Caco-2 (cell line): ENCODE measurements at regions not wholly inside any gene's neighbourhood (a gene's known extent, or its start where the extent isn't known, plus 50 kb on each side); places are given as distances from the start of the nearest gene placed in this dataset.
A peak's percentile ranks its signal among the peaks of the same experiment; 100 is the strongest.

Experiments
- BruUV-seq: library from RNA; stranded (reverse); fragments of 400-500 nt; replicated peaks from 2 replicates; lab custom pipeline; 2021; lab: Mats Ljungman, UMichigan
- CTCF ChIA-PET: fragments of 300-600 bp; sonication (Branson Sonifier 250); formaldehyde crosslinking; loops from one replicate; lab custom pipeline; 2022; ENCODE audit warnings: antibody characterized with exemption; lab: Charles Lee
- POLR2A ChIA-PET: fragments of 300-600 bp; sonication (Branson Sonifier 250); formaldehyde crosslinking; loops from one replicate; lab custom pipeline; 2022; ENCODE audit warnings: antibody characterized with exemption; lab: Charles Lee
- DNase-seq, 2 experiments: peaks; one replicate each; pipeline versions ENCODE4 v3.0.0 to v3.0.0-alpha.2; 2020 to 2022
- H3K27me3 ChIP-seq: replicated peaks from 2 replicates; pipeline ENCODE4 v1.6.0; 2011; ENCODE audit warnings: low read length; ENCODE audit not compliant: control insufficient read depth, insufficient read depth
- H3K36me3 ChIP-seq: 2 replicates; pipeline ENCODE4 v1.5.1; 2011; ENCODE audit warnings: low read length; ENCODE audit not compliant: control insufficient read depth, insufficient read depth
- H3K4me1 ChIP-seq: fragments of 250-450 bp; sonication (Bioruptor Pico); 2 replicates; pipeline ENCODE4 v1.5.1; 2020; ENCODE audit warnings: mild to moderate bottlenecking
- H3K4me3 ChIP-seq: 2 replicates; pipeline ENCODE4 v1.5.1; 2011; ENCODE audit warnings: low read depth, mild to moderate bottlenecking, control low read depth, low read length
- H3K9me3 ChIP-seq: fragments of 250-450 bp; sonication (Bioruptor Pico); 2 replicates; pipeline ENCODE4 v1.5.1; 2020; ENCODE audit warnings: mild to moderate bottlenecking, moderate library complexity
- H3K27ac Mint-ChIP-seq: one replicate; pipeline ENCODE4 v1.8.0; 2022; ENCODE audit warnings: mixed read lengths; ENCODE audit not compliant: unreplicated experiment
- H3K27me3 Mint-ChIP-seq: one replicate; pipeline ENCODE4 v1.8.0; 2022; ENCODE audit warnings: mixed read lengths; ENCODE audit not compliant: insufficient read depth, unreplicated experiment
- H3K36me3 Mint-ChIP-seq: one replicate; pipeline ENCODE4 v1.8.0; 2022; ENCODE audit warnings: mild to moderate bottlenecking, mixed read lengths; ENCODE audit not compliant: insufficient read depth, unreplicated experiment
- H3K4me1 Mint-ChIP-seq: one replicate; pipeline ENCODE4 v1.8.0; 2022; ENCODE audit warnings: low read depth, mixed read lengths; ENCODE audit not compliant: unreplicated experiment
- H3K4me3 Mint-ChIP-seq: one replicate; pipeline ENCODE4 v1.8.0; 2022; ENCODE audit warnings: mild to moderate bottlenecking, moderate library complexity, mixed read lengths; ENCODE audit not compliant: unreplicated experiment
- H3K9me3 Mint-ChIP-seq: one replicate; pipeline ENCODE4 v1.8.0; 2022; ENCODE audit warnings: mixed read lengths; ENCODE audit not compliant: unreplicated experiment
- CTCF ChIP-seq, 2 experiments: fragments of 200-600 bp in 1 of 2; IDR thresholded peaks; 1 replicate in 1 of 2; 2 replicates in 1 of 2; pipeline versions ENCODE4 v1.5.1 to v1.8.0; 2011 to 2022; ENCODE audit warnings: antibody characterized with exemption in 1 of 2, control low read depth in 1 of 2, inconsistent platforms in 1 of 2, low read depth in 1 of 2, low read length in 1 of 2, mild to moderate bottlenecking in 1 of 2, moderate library complexity in 1 of 2; ENCODE audit not compliant: insufficient read depth in 1 of 2, severe bottlenecking in 1 of 2, unreplicated experiment in 1 of 2
- intact Hi-C: fragments of 100-400 bp; cut with micrococcal nuclease; formaldehyde crosslinking; loops from one replicate; pipeline ENCODE4 v1.10.0; 2022; ENCODE audit not compliant: unreplicated experiment

GRCh38 chr18:43570593-43570992 lies 293.3 kb upstream of the SYT4 start:
- CTCF ChIA-PET: interaction anchor here (0.7 to 1.0 kb wide), 2 partner anchors 17 to 1976 kb away, joined by 3 to 5 read pairs; no protein-coding TSS in a partner anchor

GRCh38 chr18:43571078-43571689 lies 293.9 kb upstream of the SYT4 start:
- intact Hi-C loops: loop anchor here (1.0 kb wide), 2 partner anchors 16 to 25 kb away; no protein-coding TSS in a partner anchor
- BruUV-seq: no TSS peak

More at GRCh38 chr18:43570593-43570992, 293.3 kb upstream of the SYT4 start:
- no TSS peak for BruUV-seq
- no peak overlapping the region for H3K4me3 Mint-ChIP-seq
- intact Hi-C loops: no loop called here
- H3K27me3 ChIP-seq: no peaks in the 10 kb centered on the region
- no peak for DNase-seq
- no peak overlapping the region for H3K27ac Mint-ChIP-seq
- no peaks in the 10 kb centered on the region for H3K27me3 Mint-ChIP-seq
- POLR2A ChIA-PET: no interaction called here
- no peaks in the 10 kb centered on the region for H3K9me3 Mint-ChIP-seq
- no peaks in the 10 kb centered on the region for H3K36me3 ChIP-seq
- H3K4me3 ChIP-seq: no peak overlapping the region
- H3K9me3 ChIP-seq: no peaks in the 10 kb centered on the region
- TF ChIP-seq CTCF (IDR thresholded peaks at IDR 0.05; ENCODE audit: insufficient read depth in 1 of 2, low read depth in 1 of 2, low read length in 1 of 2, severe bottlenecking in 1 of 2, unreplicated experiment in 1 of 2): no peak
- H3K4me1 ChIP-seq: no peaks in the 10 kb centered on the region
- H3K36me3 Mint-ChIP-seq: no peaks in the 10 kb centered on the region
- H3K4me1 Mint-ChIP-seq: no peaks in the 10 kb centered on the region

GRCh38 chr18:43572163-43572562 lies 294.9 kb upstream of the SYT4 start:
- no peaks in the 10 kb centered on the region for H3K9me3 ChIP-seq
- H3K27me3 ChIP-seq: no peaks in the 10 kb centered on the region
- no peaks in the 10 kb centered on the region for H3K9me3 Mint-ChIP-seq
- intact Hi-C loops: no loop called here
- H3K27me3 Mint-ChIP-seq: no peaks in the 10 kb centered on the region
- no peaks in the 10 kb centered on the region for H3K36me3 ChIP-seq
- no peak overlapping the region for H3K4me3 ChIP-seq
- no peak for DNase-seq
- H3K4me3 Mint-ChIP-seq: no peak overlapping the region
- BruUV-seq: no TSS peak
- H3K36me3 Mint-ChIP-seq: no peaks in the 10 kb centered on the region
- H3K4me1 ChIP-seq: no peaks in the 10 kb centered on the region
- ChIA-PET CTCF (no interaction called here), POLR2A (no interaction called here)
- no peaks in the 10 kb centered on the region for H3K4me1 Mint-ChIP-seq
- TF ChIP-seq CTCF (IDR thresholded peaks at IDR 0.05; ENCODE audit: insufficient read depth in 1 of 2, low read depth in 1 of 2, low read length in 1 of 2, severe bottlenecking in 1 of 2, unreplicated experiment in 1 of 2): no peak
- H3K27ac Mint-ChIP-seq: no peak overlapping the region

More at GRCh38 chr18:43571078-43571689, 293.9 kb upstream of the SYT4 start:
- H3K4me3 ChIP-seq: no peak overlapping the region
- Mint-ChIP-seq H3K4me3 (no peak overlapping the region), H3K4me1 (no peaks in the 10 kb centered on the region), H3K27ac (no peak overlapping the region), H3K9me3 (no peaks in the 10 kb centered on the region), H3K27me3 (no peaks in the 10 kb centered on the region), H3K36me3 (no peaks in the 10 kb centered on the region)
- no peaks in the 10 kb centered on the region for H3K27me3 ChIP-seq
- H3K9me3 ChIP-seq: no peaks in the 10 kb centered on the region
- no peaks in the 10 kb centered on the region for H3K36me3 ChIP-seq
- no peaks in the 10 kb centered on the region for H3K4me1 ChIP-seq
- POLR2A ChIA-PET: no interaction called here
- CTCF ChIA-PET: interaction anchor here (0.7 to 1.0 kb wide), 2 partner anchors 17 to 1976 kb away, joined by 3 to 5 read pairs; no protein-coding TSS in a partner anchor
- peak in 1 of 2 experiments; percentile 18 for DNase-seq
- TF ChIP-seq CTCF (IDR thresholded peaks at IDR 0.05; ENCODE audit: insufficient read depth in 1 of 2, low read depth in 1 of 2, low read length in 1 of 2, severe bottlenecking in 1 of 2, unreplicated experiment in 1 of 2): peak; percentile 33 to 38
